ENCODE measurements at regions not wholly inside any gene's neighbourhood (a gene's known extent, or its start where the extent isn't known, plus 50 kb on each side); places are given as distances from the start of the nearest gene placed in this dataset.

GRCh38 chr5:116645627-116646026, 71.0 kb upstream of the SEMA6A start:
- TF ChIP-seq CTCF (IDR thresholded peaks at IDR 0.05; ENCODE audit: extremely low read depth in 1 of 2, insufficient read depth in 1 of 2, low read depth in 1 of 2, low read length in 2 of 2) (no peak), MAX (IDR thresholded peaks at IDR 0.05; ENCODE audit: insufficient read depth, insufficient read length) (no peak), EZH2 (IDR thresholded peaks at IDR 0.05; ENCODE audit: borderline replicate concordance, low read depth, low read length, severe bottlenecking) (no peak), POLR2A (IDR thresholded peaks at IDR 0.05; ENCODE audit: low read depth, low read length) (no peak), POLR2AphosphoS5 (IDR thresholded peaks at IDR 0.05; ENCODE audit: insufficient read depth, low read depth, low read length) (no peak)
